GM12864 (cell line): ENCODE measurements at regions not wholly inside any gene's neighbourhood (a gene's known extent, or its start where the extent isn't known, plus 50 kb on each side); places are given as distances from the start of the nearest gene placed in this dataset.
"Not testable (repeated sequence)": the region's sequence is repeated elsewhere in the genome, so short reads cannot be mapped to it uniquely, and the experiment has no call there.

Experiments
- DNase-seq: peaks from one replicate; pipeline ENCODE4 v3.0.0-alpha.2; 2011; ENCODE audit warnings: low read depth
- H3K4me3 ChIP-seq: 2 replicates; pipeline ENCODE4 v1.5.1; 2011; ENCODE audit warnings: mild to moderate bottlenecking, low read depth, low read length, control low read depth
- TF ChIP-seq, protein P1 (sequence below): IDR thresholded peaks from 2 replicates; pipeline ENCODE4 v1.5.1; 2011; ENCODE audit warnings: low read depth, mild to moderate bottlenecking, moderate library complexity, low read length, control low read depth, inconsistent platforms; ENCODE audit errors: missing control alignments

- no peak for DNase-seq
- TF ChIP-seq, protein P1, sequence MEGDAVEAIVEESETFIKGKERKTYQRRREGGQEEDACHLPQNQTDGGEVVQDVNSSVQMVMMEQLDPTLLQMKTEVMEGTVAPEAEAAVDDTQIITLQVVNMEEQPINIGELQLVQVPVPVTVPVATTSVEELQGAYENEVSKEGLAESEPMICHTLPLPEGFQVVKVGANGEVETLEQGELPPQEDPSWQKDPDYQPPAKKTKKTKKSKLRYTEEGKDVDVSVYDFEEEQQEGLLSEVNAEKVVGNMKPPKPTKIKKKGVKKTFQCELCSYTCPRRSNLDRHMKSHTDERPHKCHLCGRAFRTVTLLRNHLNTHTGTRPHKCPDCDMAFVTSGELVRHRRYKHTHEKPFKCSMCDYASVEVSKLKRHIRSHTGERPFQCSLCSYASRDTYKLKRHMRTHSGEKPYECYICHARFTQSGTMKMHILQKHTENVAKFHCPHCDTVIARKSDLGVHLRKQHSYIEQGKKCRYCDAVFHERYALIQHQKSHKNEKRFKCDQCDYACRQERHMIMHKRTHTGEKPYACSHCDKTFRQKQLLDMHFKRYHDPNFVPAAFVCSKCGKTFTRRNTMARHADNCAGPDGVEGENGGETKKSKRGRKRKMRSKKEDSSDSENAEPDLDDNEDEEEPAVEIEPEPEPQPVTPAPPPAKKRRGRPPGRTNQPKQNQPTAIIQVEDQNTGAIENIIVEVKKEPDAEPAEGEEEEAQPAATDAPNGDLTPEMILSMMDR, result peak; percentile 29
Measured at GRCh38 chr14:77991128-77991772, 178.9 kb upstream of the NRXN3 start.

DNA sequence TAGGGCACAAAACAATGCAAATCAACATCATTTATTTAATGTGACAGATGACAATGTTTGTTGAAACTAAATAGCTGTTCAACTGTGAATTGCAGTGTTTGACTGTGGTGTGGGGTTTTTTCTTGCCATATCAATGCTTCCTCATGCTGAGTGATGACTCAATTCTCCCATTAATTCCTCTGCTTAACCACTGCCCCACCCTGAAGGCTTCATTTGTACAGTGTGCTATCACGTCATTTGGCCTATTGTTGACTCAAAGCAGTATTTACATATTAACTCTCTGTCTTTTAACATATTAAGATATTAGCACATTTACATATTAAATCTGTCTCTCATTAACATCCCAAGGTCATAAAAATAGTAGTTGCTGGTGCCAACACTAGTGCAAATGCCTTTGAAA, 164.8 kb upstream of the NRXN3 start:
- TF ChIP-seq, protein P1, result no peak
- H3K4me3 ChIP-seq, result no peak overlapping the region
- DNase-seq, result peak; percentile 18

More at GRCh38 chr14:77991128-77991772, 178.9 kb upstream of the NRXN3 start:
- H3K4me3 ChIP-seq, result no peak overlapping the region

DNA sequence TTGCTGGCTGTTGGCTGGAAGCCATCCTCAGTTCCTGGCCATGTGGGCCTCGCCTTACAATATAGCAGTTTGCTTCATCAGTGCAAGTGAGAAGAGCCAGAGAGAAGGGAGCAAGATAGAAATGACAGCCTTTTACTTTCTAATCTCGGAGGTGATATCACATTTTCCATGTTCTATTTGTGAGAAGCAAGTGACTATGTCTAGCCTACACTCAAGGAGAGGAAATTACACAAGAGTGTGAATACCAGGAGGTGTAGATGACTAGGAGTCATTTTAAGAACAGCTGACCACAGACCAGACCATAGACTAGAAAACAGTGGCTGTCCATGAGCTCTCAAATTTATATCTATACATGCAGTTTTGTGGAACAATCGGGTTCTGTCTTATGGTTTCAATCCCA, 163.0 kb upstream of the NRXN3 start:
- no peak for DNase-seq
- H3K4me3 ChIP-seq, result no peak overlapping the region
- TF ChIP-seq, protein P1, result no peak

- no peak overlapping the region for H3K4me3 ChIP-seq
- DNase-seq, result no peak
- TF ChIP-seq, protein P1, result no peak
Measured at GRCh38 chr14:78010688-78011087, 159.5 kb upstream of the NRXN3 start.

GRCh38 chr14:78013911-78014310, 156.3 kb upstream of the NRXN3 start:
- not testable (repeated sequence) for DNase-seq

GRCh38 chr14:78016532-78016931, 153.6 kb upstream of the NRXN3 start:
- no peak overlapping the region for H3K4me3 ChIP-seq
- TF ChIP-seq, protein P1, result no peak
- DNase-seq, result no peak

More at GRCh38 chr14:78013911-78014310, 156.3 kb upstream of the NRXN3 start:
- not testable (repeated sequence) for H3K4me3 ChIP-seq

DNA sequence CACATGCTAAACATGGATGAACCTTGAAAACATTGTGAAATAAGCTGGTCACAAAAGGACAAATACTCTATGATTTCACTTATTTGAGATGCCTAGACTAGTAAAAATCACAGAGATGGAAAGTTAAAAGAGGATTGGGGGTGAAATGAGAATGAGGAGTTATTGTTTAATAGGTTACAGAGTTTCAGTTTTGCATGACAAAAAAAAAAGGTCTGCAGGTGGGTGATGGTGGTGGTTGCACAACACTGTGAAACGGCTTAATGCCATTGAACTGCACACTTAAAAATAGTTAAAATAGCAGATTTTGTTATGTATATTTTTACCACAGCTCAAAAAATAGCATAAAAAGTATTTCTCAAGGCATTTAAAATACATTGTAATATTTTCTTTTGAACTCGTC, 151.9 kb upstream of the NRXN3 start:
- TF ChIP-seq, protein P1, result no peak
- H3K4me3 ChIP-seq, result no peak overlapping the region
- DNase-seq, result no peak
